Smooth muscle cell (in vitro differentiated cells): ENCODE measurements at regions not wholly inside any gene's neighbourhood (a gene's known extent, or its start where the extent isn't known, plus 50 kb on each side); places are given as distances from the start of the nearest gene placed in this dataset.

ENCODE experiments used
- DNase-seq: peaks from one replicate; lab custom pipeline; 2025; ENCODE audit not compliant: unreplicated experiment; lab: John Stamatoyannopoulos, UW
- H2AFZ ChIP-seq: fragments of 200-600 bp; sonication (generic); 2 replicates; pipeline ENCODE4 v1.6.0; 2016; ENCODE audit warnings: antibody characterized with exemption, low read depth, mild to moderate bottlenecking
- H3F3A ChIP-seq: fragments of 200-600 bp; sonication (generic); 2 replicates; pipeline ENCODE4 v1.6.0; 2017; ENCODE audit warnings: antibody characterized with exemption, low read depth
- H3K27ac ChIP-seq: fragments of 200-600 bp; sonication (generic); 2 replicates; pipeline ENCODE4 v1.5.1; 2016; ENCODE audit warnings: low read depth, mild to moderate bottlenecking
- H3K27me3 ChIP-seq: fragments of 200-600 bp; sonication (generic); 2 replicates; pipeline ENCODE4 v1.6.1; 2016; ENCODE audit warnings: low read depth, mild to moderate bottlenecking
- H3K36me3 ChIP-seq: fragments of 200-600 bp; sonication (generic); 2 replicates; pipeline ENCODE4 v1.5.1; 2016; ENCODE audit warnings: low read depth
- H3K4me1 ChIP-seq: fragments of 200-600 bp; sonication (generic); 2 replicates; pipeline ENCODE4 v1.5.1; 2016; ENCODE audit warnings: low read depth
- H3K4me2 ChIP-seq: fragments of 200-600 bp; sonication (generic); 2 replicates; pipeline ENCODE4 v1.6.0; 2016; ENCODE audit warnings: mild to moderate bottlenecking
- H3K4me3 ChIP-seq: fragments of 200-600 bp; sonication (generic); 2 replicates; pipeline ENCODE4 v1.5.1; 2016; ENCODE audit warnings: mild to moderate bottlenecking
- H3K79me2 ChIP-seq: fragments of 200-600 bp; sonication (generic); 2 replicates; pipeline ENCODE4 v1.6.0; 2016; ENCODE audit warnings: low read depth, mild to moderate bottlenecking
- H3K9ac ChIP-seq: fragments of 200-600 bp; sonication (generic); 2 replicates; pipeline ENCODE4 v1.6.0; 2016; ENCODE audit warnings: low read depth
- H3K9me3 ChIP-seq: fragments of 200-600 bp; sonication (generic); replicated peaks from 2 replicates; pipeline ENCODE4 v1.5.1; 2016; ENCODE audit warnings: low read depth
- H4K20me1 ChIP-seq: fragments of 200-600 bp; sonication (generic); 2 replicates; pipeline ENCODE4 v1.6.0; 2016; ENCODE audit warnings: low read depth
- WGBS: methylation state at CpG from one replicate; pipeline ENCODE4 v1.1.7; 2016; ENCODE audit warnings: low lambda C conversion rate; 5-methylcytosine and 5-hydroxymethylcytosine counted together
- TF ChIP-seq, protein P1 (sequence below): fragments of 200-600 bp; sonication (generic); IDR thresholded peaks from 2 replicates; pipeline ENCODE4 v1.5.1; 2017; ENCODE audit warnings: borderline replicate concordance, mild to moderate bottlenecking, antibody characterized with exemption; ENCODE audit not compliant: insufficient read depth, poor library complexity, severe bottlenecking

DNA sequence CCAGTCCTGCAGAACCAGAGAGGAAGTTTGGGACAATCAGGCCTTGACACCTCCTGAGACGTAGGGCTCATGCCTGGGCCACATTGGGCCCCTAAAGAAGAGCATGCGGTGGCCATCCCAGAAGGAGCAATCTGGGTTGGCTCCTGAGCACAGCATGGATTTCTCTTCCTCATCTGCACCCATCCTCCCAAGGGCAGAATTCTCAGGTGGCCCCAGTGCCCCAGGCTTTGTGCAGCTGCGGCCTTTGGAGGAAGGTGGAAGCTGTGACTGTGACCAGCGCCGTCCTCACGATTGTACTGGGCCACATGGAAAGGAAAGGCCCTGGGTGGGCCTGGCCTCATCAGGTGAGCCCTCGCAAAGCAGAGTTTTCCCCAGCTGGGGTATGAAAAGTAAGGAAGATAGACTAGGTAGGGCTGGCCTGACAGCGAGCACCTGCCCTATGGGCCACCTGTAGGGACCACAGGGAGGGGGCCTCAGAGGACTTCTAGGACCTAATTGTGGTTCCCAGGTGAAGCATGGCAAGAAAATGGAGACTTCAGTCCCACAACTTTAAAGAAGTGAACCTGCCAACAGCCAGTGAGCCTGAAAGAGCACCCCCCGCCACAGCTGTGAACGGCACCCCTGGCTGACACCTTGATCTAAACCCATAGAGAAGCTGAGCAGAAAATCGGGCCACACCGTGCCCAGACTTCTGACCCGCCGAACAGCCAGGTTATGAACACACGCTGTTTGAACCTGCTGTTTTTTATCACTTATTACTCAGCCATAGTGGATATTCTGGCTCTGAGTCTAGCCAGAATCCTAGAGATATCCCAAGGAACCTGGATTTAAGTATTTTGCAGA, 164.1 kb downstream of the IRX2 start:
- H3K36me3 ChIP-seq: no peaks in the 10 kb centered on the region
- no peaks in the 10 kb centered on the region for H3F3A ChIP-seq
- no peak overlapping the region for H3K27ac ChIP-seq
- H4K20me1 ChIP-seq: no peaks in the 10 kb centered on the region
- no peaks in the 10 kb centered on the region for H3K9me3 ChIP-seq
- DNase-seq: no peak
- no peak overlapping the region for H3K4me2 ChIP-seq
- TF ChIP-seq, protein P1, sequence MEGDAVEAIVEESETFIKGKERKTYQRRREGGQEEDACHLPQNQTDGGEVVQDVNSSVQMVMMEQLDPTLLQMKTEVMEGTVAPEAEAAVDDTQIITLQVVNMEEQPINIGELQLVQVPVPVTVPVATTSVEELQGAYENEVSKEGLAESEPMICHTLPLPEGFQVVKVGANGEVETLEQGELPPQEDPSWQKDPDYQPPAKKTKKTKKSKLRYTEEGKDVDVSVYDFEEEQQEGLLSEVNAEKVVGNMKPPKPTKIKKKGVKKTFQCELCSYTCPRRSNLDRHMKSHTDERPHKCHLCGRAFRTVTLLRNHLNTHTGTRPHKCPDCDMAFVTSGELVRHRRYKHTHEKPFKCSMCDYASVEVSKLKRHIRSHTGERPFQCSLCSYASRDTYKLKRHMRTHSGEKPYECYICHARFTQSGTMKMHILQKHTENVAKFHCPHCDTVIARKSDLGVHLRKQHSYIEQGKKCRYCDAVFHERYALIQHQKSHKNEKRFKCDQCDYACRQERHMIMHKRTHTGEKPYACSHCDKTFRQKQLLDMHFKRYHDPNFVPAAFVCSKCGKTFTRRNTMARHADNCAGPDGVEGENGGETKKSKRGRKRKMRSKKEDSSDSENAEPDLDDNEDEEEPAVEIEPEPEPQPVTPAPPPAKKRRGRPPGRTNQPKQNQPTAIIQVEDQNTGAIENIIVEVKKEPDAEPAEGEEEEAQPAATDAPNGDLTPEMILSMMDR: no peak
- H2AFZ ChIP-seq: no peak overlapping the region
- no peaks in the 10 kb centered on the region for H3K79me2 ChIP-seq
- no peak overlapping the region for H3K4me3 ChIP-seq
- no peak overlapping the region for H3K9ac ChIP-seq
- no peaks in the 10 kb centered on the region for H3K4me1 ChIP-seq
- WGBS: 92% methylated on average over 15 of the region's 15 CpGs
- H3K27me3 ChIP-seq: no peaks in the 10 kb centered on the region

DNA sequence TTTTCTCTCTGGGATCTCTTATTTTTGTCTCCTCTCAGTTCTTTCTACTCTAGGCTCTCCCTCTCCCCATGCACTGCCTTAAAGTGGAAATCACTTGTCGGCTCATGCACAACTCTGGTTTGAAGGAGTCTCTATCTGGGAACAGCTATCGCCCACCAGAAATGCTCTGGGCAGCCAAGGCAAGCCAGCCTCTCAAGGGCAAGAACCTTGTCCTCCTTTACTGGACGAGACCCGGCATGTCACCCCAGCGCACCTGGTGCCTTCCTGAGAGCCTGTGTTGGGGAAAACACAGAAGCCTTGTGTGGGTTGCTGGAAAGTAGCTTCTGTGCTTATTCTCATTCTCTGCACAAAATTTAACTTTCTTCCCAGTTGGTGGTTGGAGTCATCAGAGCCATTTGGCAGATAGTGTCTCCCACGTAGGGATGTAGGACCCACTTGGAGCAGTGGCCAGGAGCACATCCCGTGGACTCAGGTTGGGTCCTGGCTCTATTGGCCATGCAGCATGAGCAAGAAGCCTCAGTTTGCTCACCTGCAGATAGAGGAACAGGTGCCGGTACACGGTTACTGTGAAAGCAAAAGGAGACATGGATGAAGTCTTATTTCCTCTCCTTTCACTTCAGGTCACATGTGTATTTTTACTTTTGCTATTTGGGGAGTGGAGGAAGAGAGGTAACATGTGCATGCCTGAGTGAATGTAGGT, 165.3 kb downstream of the IRX2 start:
- Histone ChIP-seq H3K9me3 (no peaks in the 10 kb centered on the region), H3K36me3 (no peaks in the 10 kb centered on the region), H2AFZ (no peak overlapping the region), H3K4me3 (no peak overlapping the region), H3F3A (no peaks in the 10 kb centered on the region), H3K4me1 (no peaks in the 10 kb centered on the region), H3K9ac (no peak overlapping the region), H3K79me2 (no peaks in the 10 kb centered on the region), H3K4me2 (no peak overlapping the region), H3K27ac (no peak overlapping the region), H3K27me3 (no peaks in the 10 kb centered on the region), H4K20me1 (no peaks in the 10 kb centered on the region)
- no peak for DNase-seq
- WGBS: 88% methylated on average over 9 of the region's 9 CpGs
- TF ChIP-seq, protein P1: no peak

DNA sequence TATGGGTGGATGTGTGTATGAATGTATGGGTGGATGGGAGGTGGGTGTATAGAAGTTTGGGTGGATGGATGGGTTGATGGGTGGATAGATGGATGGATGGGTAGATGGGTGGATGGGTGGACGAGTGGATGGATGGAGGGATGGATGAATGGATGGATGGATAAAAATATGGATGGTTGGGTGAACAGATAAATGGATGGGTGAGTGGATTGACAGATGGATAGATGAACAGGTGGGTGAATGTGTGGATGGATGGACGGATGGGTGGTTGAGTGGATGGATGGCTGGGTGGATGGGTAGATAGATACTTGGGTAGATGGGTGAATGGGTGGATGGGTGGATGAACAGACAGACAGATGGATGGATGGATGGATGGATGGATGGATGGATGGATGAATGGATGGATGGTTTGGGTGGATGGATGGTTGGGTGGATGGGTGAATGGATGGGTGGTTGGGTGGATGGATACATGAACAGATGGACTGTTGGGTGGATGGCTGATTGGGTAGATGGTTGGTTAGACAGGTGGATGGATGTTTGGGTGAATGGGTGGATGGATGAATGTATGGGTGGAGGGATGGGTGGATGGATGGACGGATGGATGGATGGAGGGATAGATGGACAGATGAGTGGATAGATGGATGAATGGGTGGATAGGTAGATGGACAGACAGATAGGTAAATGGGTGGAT, 166.8 kb downstream of the IRX2 start:
- TF ChIP-seq, protein P1: no peak
- no peaks in the 10 kb centered on the region for H3K79me2 ChIP-seq
- H3K9ac ChIP-seq: no peak overlapping the region
- no peaks in the 10 kb centered on the region for H3K27me3 ChIP-seq
- no peaks in the 10 kb centered on the region for H3K36me3 ChIP-seq
- H3K4me1 ChIP-seq: no peaks in the 10 kb centered on the region
- H4K20me1 ChIP-seq: no peaks in the 10 kb centered on the region
- 74% methylated on average over 3 of the region's 3 CpGs for WGBS
- H3K4me3 ChIP-seq: no peak overlapping the region
- no peak for DNase-seq
- no peak overlapping the region for H3K27ac ChIP-seq
- H2AFZ ChIP-seq: no peak overlapping the region
- H3K4me2 ChIP-seq: no peak overlapping the region
- no peaks in the 10 kb centered on the region for H3K9me3 ChIP-seq
- H3F3A ChIP-seq: no peaks in the 10 kb centered on the region
